ENCODE measurements at regions not wholly inside any gene's neighbourhood (a gene's known extent, or its start where the extent isn't known, plus 50 kb on each side); places are given as distances from the start of the nearest gene placed in this dataset.

DNA sequence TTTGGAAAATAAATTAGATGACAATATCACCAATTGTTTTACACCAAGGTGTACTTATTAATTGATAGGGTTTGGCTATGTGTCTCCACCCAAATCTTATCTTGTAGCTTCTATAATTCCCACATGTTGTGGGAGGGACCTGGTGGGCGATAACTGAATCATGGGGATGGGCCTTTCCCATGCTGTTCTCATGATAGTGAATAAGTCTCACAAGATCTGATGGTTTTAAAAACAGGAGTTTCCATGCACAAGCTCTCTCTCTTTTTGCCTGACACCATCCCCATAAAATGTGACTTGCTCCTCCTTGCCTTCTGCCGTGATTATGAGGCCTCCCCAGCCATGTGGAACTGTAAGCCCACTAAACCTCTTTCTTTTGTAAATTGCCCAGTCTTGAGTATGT lies 131.0 kb upstream of the LMO4 start:
- Histone ChIP-seq H3K36me3 (ENCODE audit: low read depth) (no peaks in the 10 kb centered on the region), H3K79me2 (ENCODE audit: low read depth) (no peaks in the 10 kb centered on the region), H3F3A (ENCODE audit: insufficient read depth, low read depth) (peaks cover 10% of the 10 kb centered on the region; the same call in 1 of the 2 replicates), H3K4me3 (no peak overlapping the region), H3K27ac (no peak overlapping the region), H2AFZ (no peak overlapping the region), H3K9me3 (ENCODE audit: insufficient read depth, low read depth) (peaks cover 9% of the 10 kb centered on the region; the same call in 1 of the 2 replicates), H3K4me1 (replicated peaks; ENCODE audit: insufficient read depth) (peaks cover 29% of the 10 kb centered on the region), H3K9me2 (ENCODE audit: insufficient read depth) (no peaks in the 10 kb centered on the region), H3K4me2 (no peak overlapping the region), H3K27me3 (ENCODE audit: insufficient read depth, low read depth) (no peaks in the 10 kb centered on the region), H4K20me1 (ENCODE audit: insufficient read depth) (no peaks in the 10 kb centered on the region)
- DNase-seq: no peak
- CTCF ChIA-PET: no interaction called here
- no TSS peak for BruUV-seq (replicated peaks)
- intact Hi-C loops (cut with micrococcal nuclease; ENCODE audit: unreplicated experiment): no loop called here
- no peak for TF ChIP-seq EZH2 (IDR thresholded peaks at IDR 0.05; ENCODE audit: low read depth)
- TF ChIP-seq, protein P1, sequence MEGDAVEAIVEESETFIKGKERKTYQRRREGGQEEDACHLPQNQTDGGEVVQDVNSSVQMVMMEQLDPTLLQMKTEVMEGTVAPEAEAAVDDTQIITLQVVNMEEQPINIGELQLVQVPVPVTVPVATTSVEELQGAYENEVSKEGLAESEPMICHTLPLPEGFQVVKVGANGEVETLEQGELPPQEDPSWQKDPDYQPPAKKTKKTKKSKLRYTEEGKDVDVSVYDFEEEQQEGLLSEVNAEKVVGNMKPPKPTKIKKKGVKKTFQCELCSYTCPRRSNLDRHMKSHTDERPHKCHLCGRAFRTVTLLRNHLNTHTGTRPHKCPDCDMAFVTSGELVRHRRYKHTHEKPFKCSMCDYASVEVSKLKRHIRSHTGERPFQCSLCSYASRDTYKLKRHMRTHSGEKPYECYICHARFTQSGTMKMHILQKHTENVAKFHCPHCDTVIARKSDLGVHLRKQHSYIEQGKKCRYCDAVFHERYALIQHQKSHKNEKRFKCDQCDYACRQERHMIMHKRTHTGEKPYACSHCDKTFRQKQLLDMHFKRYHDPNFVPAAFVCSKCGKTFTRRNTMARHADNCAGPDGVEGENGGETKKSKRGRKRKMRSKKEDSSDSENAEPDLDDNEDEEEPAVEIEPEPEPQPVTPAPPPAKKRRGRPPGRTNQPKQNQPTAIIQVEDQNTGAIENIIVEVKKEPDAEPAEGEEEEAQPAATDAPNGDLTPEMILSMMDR (conservative IDR thresholded peaks at IDR 0.05): no peak
- POLR2A ChIA-PET (ENCODE audit: unreplicated experiment): no interaction called here

DNA sequence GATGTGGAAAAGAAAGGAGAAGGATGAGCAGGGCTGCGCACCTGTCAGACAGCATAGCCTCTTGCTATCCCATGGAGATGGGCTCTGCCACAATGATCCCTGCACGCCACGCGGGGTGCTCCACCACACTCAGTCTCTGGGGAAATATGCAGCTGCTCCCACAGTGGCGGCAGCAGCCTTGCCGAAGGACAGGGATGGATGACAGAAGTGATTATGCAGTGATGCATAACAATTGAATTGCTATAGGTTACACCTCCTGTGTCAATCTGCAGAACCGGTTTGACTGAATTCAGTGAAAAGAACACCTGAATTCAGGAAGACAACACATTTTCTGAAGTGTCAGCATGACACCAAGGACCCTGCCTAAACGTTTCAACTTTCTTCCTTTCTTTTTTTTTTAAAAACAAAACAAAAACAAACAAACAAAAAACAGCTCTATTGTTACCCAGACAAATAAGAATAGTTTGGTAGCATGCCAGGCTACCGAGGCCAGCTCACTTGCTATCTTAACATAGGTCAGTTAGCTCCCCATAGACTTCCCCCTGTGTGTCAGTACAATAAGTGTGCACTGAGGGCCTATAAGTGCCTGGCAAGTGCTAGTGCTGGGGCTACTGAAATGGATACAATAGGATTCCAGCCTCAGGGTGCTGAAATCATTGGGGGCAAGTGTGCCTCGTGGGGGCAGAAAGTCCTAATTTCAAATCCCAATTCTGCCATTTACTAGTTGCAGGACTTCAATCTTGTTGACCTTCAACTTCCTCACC lies 127.6 kb upstream of the LMO4 start:
- peak; percentile 58 to 96 for DNase-seq
- Histone ChIP-seq H3F3A (ENCODE audit: insufficient read depth, low read depth) (peaks cover 29% of the 10 kb centered on the region), H4K20me1 (ENCODE audit: insufficient read depth) (no peaks in the 10 kb centered on the region), H3K4me1 (replicated peaks; ENCODE audit: insufficient read depth) (peaks cover 50% of the 10 kb centered on the region), H3K27ac (peak overlapping the region; percentile 80), H3K4me2 (peak overlapping the region; percentile 61), H3K27me3 (ENCODE audit: insufficient read depth, low read depth) (no peaks in the 10 kb centered on the region), H2AFZ (no peak overlapping the region), H3K4me3 (peak overlapping the region; percentile 11; the same call in 1 of the 2 replicates), H3K36me3 (ENCODE audit: low read depth) (no peaks in the 10 kb centered on the region), H3K9me3 (ENCODE audit: insufficient read depth, low read depth) (no peaks in the 10 kb centered on the region), H3K9me2 (ENCODE audit: insufficient read depth) (no peaks in the 10 kb centered on the region), H3K79me2 (ENCODE audit: low read depth) (no peaks in the 10 kb centered on the region)
- CTCF ChIA-PET: interaction anchor here (0.6 kb wide), 1 partner anchor 1075 kb away, joined by 6 read pairs; no protein-coding TSS in a partner anchor
- intact Hi-C loops (cut with micrococcal nuclease; ENCODE audit: unreplicated experiment): loop anchor here (1.0 to 2.0 kb wide), 2 partner anchors 25 to 60 kb away; no protein-coding TSS in a partner anchor
- BruUV-seq (replicated peaks): no TSS peak
- TF ChIP-seq EZH2 (IDR thresholded peaks at IDR 0.05; ENCODE audit: low read depth): no peak
- TF ChIP-seq, protein P1 (conservative IDR thresholded peaks at IDR 0.05): no peak
- POLR2A ChIA-PET (ENCODE audit: unreplicated experiment): no interaction called here

DNA sequence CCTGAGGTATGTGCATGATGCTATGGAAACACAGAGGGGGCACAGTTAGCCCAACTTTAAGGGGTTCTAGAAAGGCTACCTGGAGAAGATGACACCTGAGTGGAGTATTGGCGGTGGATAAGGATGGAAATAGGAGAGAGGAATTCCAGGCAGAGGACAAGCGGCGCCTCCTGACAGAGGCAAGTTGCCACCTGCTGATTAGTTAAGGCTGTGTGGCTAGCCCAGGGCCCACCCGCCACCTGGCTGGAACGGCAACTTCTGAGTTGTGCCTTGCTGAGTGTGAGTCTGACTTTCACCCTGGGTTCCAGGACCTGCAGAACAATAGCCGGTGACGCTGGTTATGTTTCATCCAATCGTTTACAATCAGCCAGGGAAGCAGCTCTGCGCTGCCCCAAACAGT lies 126.9 kb upstream of the LMO4 start:
- CTCF ChIA-PET: no interaction called here
- H2AFZ ChIP-seq: no peak overlapping the region
- no TSS peak for BruUV-seq (replicated peaks)

More for the DNA sequence above, 126.9 kb upstream of the LMO4 start:
- Histone ChIP-seq H3K4me3 (no peak overlapping the region), H3K9me2 (ENCODE audit: insufficient read depth) (no peaks in the 10 kb centered on the region), H3F3A (ENCODE audit: insufficient read depth, low read depth) (peaks cover 29% of the 10 kb centered on the region), H3K79me2 (ENCODE audit: low read depth) (no peaks in the 10 kb centered on the region), H3K4me1 (replicated peaks; ENCODE audit: insufficient read depth) (peaks cover 50% of the 10 kb centered on the region), H3K27me3 (ENCODE audit: insufficient read depth, low read depth) (no peaks in the 10 kb centered on the region), H4K20me1 (ENCODE audit: insufficient read depth) (no peaks in the 10 kb centered on the region), H3K36me3 (ENCODE audit: low read depth) (no peaks in the 10 kb centered on the region), H3K9me3 (ENCODE audit: insufficient read depth, low read depth) (no peaks in the 10 kb centered on the region), H3K4me2 (peak overlapping the region; percentile 61; the same call in 1 of the 2 replicates), H3K27ac (peak overlapping the region; percentile 80)
- no peak for DNase-seq
- POLR2A ChIA-PET (ENCODE audit: unreplicated experiment): no interaction called here
- intact Hi-C loops (cut with micrococcal nuclease; ENCODE audit: unreplicated experiment): loop anchor here (1.0 to 2.0 kb wide), 2 partner anchors 25 to 61 kb away; no protein-coding TSS in a partner anchor
- TF ChIP-seq, protein P1 (conservative IDR thresholded peaks at IDR 0.05): no peak
- TF ChIP-seq EZH2 (IDR thresholded peaks at IDR 0.05; ENCODE audit: low read depth): no peak
